Stimulated activated memory B cell treated with anti-CD40 and anti-IgM and Interleukin-4, amounts not matched to agents 10 μg/mL and 1 μg/mL and 100 μg/mL, for 72 hours (primary cell): ENCODE measurements at regions not wholly inside any gene's neighbourhood (a gene's known extent, or its start where the extent isn't known, plus 50 kb on each side); places are given as distances from the start of the nearest gene placed in this dataset.
A peak's percentile ranks its signal among the peaks of the same experiment; 100 is the strongest.

Source experiments
- ATAC-seq: fragments of 150-1000 bp; cut with Tn5 transposase; 2 replicates; pipeline ENCODE4 v1.10.0; 2021
- H3K27ac Mint-ChIP-seq: one replicate; pipeline ENCODE4 v1.8.0; 2022; ENCODE audit warnings: mild to moderate bottlenecking, mixed read lengths
- H3K27me3 Mint-ChIP-seq: one replicate; pipeline ENCODE4 v1.8.0; 2022; ENCODE audit warnings: mixed read lengths
- H3K36me3 Mint-ChIP-seq: one replicate; pipeline ENCODE4 v1.8.0; 2022; ENCODE audit warnings: mixed read lengths
- H3K4me1 Mint-ChIP-seq: one replicate; pipeline ENCODE4 v1.8.0; 2022; ENCODE audit warnings: mixed read lengths
- H3K4me3 Mint-ChIP-seq: one replicate; pipeline ENCODE4 v1.8.0; 2022; ENCODE audit warnings: mild to moderate bottlenecking, moderate library complexity, mixed read lengths
- H3K9me3 Mint-ChIP-seq: one replicate; pipeline ENCODE4 v1.8.0; 2022; ENCODE audit warnings: mixed read lengths

DNA sequence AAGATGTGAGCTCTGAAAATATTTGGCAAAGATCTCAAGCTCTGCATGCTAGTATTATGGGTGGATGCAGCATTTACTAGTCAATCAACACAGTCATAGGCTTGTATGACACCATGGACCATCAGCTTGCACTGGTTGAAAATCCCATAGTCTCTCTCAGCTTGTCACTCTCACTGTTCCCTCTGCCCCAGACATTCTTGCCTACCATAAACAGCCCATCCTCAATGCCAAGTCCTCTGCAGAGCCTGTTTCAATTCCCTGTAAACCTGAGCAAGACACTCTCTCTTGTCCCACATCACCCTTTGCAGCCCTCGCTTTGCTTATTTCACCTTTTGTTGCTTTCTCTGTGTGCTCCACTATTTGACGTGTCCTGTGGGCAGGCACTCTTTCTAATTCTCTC lies 264.6 kb downstream of the ICE1 start:
- H3K4me1 Mint-ChIP-seq, result peaks cover 17% of the 10 kb centered on the region
- no peak overlapping the region for H3K4me3 Mint-ChIP-seq
- H3K27ac Mint-ChIP-seq, result no peak overlapping the region
- ATAC-seq, result no peak
- peaks cover 8% of the 10 kb centered on the region for H3K9me3 Mint-ChIP-seq
- H3K27me3 Mint-ChIP-seq, result peaks cover 20% of the 10 kb centered on the region
- H3K36me3 Mint-ChIP-seq, result peaks cover 6% of the 10 kb centered on the region

DNA sequence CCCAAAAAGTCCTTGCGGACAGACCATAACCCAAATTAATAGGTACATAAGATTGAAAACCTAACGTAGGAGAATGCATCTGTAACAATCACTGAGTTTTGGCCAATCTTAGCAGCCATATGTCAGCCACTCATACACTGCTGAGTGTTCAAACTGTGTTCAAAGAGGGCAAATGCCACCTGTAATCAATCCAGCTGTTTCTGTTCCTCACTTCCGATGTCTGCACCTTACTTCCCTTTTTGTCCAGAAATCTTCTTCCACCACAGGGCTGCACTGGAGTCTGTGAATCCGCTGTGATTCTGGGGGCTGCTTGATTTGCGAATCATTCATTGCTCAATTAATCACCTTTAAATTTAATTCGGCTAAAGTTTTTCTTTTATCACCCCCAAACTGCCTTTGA lies 263.9 kb downstream of the ICE1 start:
- Mint-ChIP-seq H3K27ac (no peak overlapping the region), H3K4me3 (no peak overlapping the region), H3K4me1 (peaks cover 17% of the 10 kb centered on the region), H3K9me3 (peaks cover 5% of the 10 kb centered on the region), H3K36me3 (peaks cover 6% of the 10 kb centered on the region), H3K27me3 (peaks cover 13% of the 10 kb centered on the region)
- ATAC-seq, result no peak

DNA sequence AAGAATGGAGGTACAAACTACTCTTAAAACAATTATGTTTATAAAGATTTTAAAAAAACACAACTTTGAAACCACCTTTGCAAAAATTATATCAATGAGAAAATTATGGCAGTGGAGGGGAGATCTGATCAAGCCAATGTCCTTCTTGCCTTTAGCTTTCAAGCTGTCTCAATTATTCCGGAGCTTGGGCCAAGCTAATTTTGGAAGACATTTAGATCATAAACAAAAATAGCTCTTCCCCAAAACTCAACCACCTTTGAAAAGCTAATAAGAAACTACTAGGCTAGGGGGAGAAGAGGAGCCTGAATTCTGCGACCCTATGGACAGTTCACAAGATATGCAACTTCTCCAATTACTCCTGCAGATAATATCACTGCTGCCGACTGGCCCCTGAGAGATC lies 263.3 kb downstream of the ICE1 start:
- Mint-ChIP-seq H3K4me3 (no peak overlapping the region), H3K4me1 (peaks cover 17% of the 10 kb centered on the region), H3K27me3 (peaks cover 13% of the 10 kb centered on the region), H3K9me3 (peaks cover 5% of the 10 kb centered on the region), H3K27ac (no peak overlapping the region), H3K36me3 (peaks cover 6% of the 10 kb centered on the region)
- no peak for ATAC-seq

DNA sequence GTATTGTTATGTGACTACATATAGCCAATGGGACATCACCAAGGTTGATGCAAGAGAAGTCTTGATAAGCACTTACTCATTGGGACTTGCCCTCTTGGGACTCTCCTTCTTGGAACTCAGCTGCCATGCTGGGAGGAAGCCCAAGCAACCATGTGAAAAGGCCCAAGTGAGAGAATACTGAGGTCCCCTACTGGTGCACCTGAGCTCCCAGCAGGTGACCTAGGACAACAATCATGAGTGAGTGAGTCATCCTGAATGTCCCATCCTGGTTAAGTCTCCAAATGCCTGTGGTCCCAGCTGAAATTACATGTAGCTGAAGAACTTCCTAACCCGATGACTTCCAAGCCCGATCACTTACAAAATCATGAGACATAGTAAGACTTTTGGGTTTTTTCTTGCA lies 260.7 kb downstream of the ICE1 start:
- H3K4me3 Mint-ChIP-seq, result no peak overlapping the region
- H3K9me3 Mint-ChIP-seq, result peaks cover 9% of the 10 kb centered on the region
- peaks cover 6% of the 10 kb centered on the region for H3K36me3 Mint-ChIP-seq
- H3K4me1 Mint-ChIP-seq, result peaks cover 16% of the 10 kb centered on the region
- H3K27ac Mint-ChIP-seq, result no peak overlapping the region
- peaks cover under 1% of the 10 kb centered on the region for H3K27me3 Mint-ChIP-seq
- ATAC-seq, result no peak

DNA sequence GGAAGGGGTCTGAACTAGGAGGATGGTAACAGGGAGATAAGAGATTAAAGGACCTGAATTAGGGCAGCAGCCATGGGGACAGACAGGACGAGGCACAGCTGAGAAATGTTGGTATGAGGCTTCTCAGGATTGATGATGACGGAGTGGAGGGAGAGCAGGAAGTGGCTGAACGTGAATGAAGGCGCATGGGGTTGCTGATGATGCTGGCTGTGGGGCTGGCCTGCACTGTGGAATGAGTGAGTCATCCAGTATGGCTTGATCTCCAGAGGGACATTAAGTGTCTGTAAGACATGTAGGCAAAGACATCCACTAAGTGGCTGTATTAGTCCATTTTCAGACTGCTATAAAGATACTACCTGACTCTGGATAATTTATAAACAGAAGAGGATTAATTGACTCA lies 256.4 kb downstream of the ICE1 start:
- H3K4me3 Mint-ChIP-seq, result no peak overlapping the region
- H3K36me3 Mint-ChIP-seq, result peaks cover 6% of the 10 kb centered on the region
- H3K27me3 Mint-ChIP-seq, result no peaks in the 10 kb centered on the region
- no peak overlapping the region for H3K27ac Mint-ChIP-seq
- H3K9me3 Mint-ChIP-seq, result peaks cover 9% of the 10 kb centered on the region
- ATAC-seq, result no peak
- H3K4me1 Mint-ChIP-seq, result peaks cover 13% of the 10 kb centered on the region

DNA sequence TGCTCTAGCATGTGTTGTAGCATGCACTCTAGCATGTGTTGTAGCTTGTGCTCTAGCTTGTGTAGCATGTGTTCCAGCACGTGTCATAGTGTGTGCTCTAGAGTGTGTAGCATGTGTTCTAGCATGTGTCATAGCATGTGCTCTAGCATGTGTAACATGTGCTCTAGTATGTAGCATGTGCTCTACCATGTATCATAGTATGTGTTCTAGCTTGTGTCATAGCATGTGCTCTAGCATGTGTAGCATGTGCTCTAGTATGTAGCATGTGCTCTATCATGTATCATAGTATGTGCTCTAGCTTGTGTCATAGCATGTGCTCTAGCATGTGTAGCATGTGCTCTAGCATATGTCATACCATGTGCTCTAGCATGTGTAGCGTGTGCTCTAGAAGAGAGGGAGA lies 255.3 kb downstream of the ICE1 start:
- peaks cover 4% of the 10 kb centered on the region for H3K9me3 Mint-ChIP-seq

DNA sequence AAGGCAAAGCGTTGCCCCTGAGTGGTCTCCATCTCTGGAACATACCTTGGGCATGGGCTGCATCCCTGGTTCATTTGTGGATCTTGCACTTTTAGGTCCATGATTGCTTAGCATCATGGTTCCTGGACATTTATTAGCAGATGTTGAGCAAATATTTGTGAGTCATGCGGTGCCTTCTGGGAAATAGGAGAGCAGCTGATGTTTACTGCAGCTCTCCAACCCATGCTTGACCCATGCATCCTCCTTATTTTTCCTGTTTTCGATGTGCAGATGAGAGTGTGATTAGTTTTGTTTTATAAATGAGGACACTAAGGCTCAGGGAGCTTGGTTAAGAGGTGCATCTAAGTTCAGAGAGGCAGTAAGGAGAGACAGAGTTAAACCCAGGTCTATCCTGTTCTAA lies 253.7 kb downstream of the ICE1 start:
- Mint-ChIP-seq H3K27me3 (no peaks in the 10 kb centered on the region), H3K36me3 (no peaks in the 10 kb centered on the region), H3K27ac (no peak overlapping the region), H3K9me3 (peaks cover 4% of the 10 kb centered on the region), H3K4me3 (no peak overlapping the region), H3K4me1 (peaks cover 13% of the 10 kb centered on the region)
- ATAC-seq, result no peak

More for the DNA sequence above, 255.3 kb downstream of the ICE1 start:
- Mint-ChIP-seq H3K27me3 (no peaks in the 10 kb centered on the region), H3K36me3 (no peaks in the 10 kb centered on the region), H3K4me1 (peaks cover 13% of the 10 kb centered on the region), H3K4me3 (no peak overlapping the region), H3K27ac (no peak overlapping the region)
- no peak for ATAC-seq

DNA sequence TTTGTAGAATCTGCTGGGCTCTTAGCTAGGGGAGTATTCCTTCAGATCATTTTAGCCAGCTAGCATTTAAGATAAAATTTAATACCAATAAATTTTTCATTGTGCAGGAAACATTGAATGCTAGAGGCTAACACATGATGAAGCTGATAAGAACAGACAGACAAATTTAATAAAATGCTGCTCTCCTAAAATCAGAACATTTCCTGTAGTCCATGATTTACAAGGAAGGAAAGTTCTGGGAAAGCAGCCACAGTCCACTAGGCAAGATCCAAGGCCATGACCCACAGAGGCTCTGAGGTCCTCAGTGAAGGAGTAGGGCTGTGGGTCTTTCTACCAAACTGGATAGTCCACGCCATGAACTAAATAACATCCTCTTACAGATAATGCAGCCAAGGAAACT lies 253.0 kb downstream of the ICE1 start:
- ATAC-seq, result no peak

DNA sequence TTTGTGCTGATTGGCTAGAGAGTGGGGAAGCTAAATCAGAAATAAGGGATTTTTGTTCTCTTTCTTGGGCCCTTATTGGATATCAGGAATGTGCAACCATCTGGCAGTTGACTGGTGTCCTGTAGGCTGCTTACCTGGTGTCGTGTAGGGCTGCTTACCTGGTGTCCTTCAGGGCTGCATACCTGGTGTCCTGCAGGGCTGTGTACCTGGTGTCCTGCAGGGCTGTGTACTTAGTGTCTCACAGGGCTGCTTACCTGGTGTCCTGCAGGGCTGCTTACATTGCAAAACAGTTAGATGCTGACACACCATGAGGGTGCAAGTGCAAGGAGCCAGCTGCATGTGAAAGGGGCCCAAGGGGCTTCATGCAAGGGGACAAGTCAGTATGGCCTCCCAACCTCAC lies 249.3 kb downstream of the ICE1 start:
- H3K27me3 Mint-ChIP-seq, result no peaks in the 10 kb centered on the region
- H3K27ac Mint-ChIP-seq, result no peak overlapping the region
- no peaks in the 10 kb centered on the region for H3K9me3 Mint-ChIP-seq
- H3K4me1 Mint-ChIP-seq, result peaks cover 5% of the 10 kb centered on the region
- no peaks in the 10 kb centered on the region for H3K36me3 Mint-ChIP-seq
- no peak overlapping the region for H3K4me3 Mint-ChIP-seq
- no peak for ATAC-seq

More for the DNA sequence above, 253.0 kb downstream of the ICE1 start:
- Mint-ChIP-seq H3K9me3 (peaks cover 4% of the 10 kb centered on the region), H3K27me3 (no peaks in the 10 kb centered on the region), H3K36me3 (no peaks in the 10 kb centered on the region), H3K4me1 (peaks cover 13% of the 10 kb centered on the region), H3K27ac (no peak overlapping the region), H3K4me3 (no peak overlapping the region)

DNA sequence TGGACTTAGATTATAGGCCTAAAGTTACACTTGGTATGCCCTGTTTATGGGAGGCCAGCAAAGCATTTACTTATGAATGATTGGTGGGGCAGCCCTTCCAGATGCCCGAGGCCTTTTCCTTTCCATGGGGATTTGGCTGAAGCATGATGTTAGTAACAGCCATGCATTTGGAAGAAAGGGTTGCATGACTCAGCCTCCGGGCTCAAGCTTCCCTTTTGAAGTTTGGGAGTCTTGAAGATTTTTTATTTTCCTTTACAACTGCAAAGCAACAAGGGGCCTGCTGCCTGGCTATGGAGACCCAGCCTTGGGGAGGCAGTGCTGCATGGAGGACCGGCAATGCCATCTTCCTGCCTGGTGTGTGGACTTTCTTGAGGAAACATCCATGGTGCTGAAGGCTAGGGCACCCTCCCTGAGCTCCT lies 244.7 kb downstream of the ICE1 start:
- Mint-ChIP-seq H3K36me3 (no peaks in the 10 kb centered on the region), H3K4me1 (no peaks in the 10 kb centered on the region), H3K4me3 (no peak overlapping the region)

DNA sequence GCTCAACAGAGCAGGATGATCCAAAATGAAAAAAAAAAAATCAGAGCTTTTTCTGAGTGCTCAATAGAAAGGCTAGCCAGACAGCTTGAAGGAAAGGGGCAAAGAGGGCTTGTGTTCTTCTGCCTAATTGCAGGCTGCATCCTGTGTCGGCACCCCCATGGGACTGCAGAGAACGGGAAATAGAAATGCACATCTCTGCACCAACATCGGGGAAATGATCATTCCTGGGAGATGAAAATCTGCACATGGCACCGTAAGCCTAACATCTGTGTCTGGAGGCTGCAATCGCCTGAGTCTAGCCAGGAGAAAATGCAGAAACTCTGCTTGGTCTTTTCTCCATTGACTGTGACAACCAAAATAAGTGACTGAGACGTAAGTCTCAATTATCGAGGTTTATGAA lies 243.9 kb downstream of the ICE1 start:
- H3K36me3 Mint-ChIP-seq, result no peaks in the 10 kb centered on the region
- no peak for ATAC-seq
- H3K9me3 Mint-ChIP-seq, result no peaks in the 10 kb centered on the region
- H3K27ac Mint-ChIP-seq, result no peak overlapping the region
- no peak overlapping the region for H3K4me3 Mint-ChIP-seq
- H3K4me1 Mint-ChIP-seq, result no peaks in the 10 kb centered on the region
- H3K27me3 Mint-ChIP-seq, result peaks cover 26% of the 10 kb centered on the region

More for the DNA sequence above, 244.7 kb downstream of the ICE1 start:
- Mint-ChIP-seq H3K27ac (no peak overlapping the region), H3K9me3 (no peaks in the 10 kb centered on the region), H3K27me3 (peaks cover 20% of the 10 kb centered on the region)
- ATAC-seq, result peak; percentile 31

DNA sequence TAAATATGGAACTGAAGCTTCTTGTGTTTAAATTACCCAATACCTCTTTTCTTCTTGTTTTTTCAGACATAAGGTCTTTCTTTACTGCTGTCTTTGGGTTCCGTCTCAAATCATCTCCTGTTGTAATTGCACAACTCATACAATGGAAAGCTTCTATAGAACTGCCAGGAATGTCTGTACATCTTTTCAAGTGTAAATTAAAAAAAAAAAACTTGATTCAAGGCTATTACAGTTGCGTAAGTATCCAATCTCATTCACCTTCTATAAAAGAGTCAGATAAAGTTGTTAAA lies 243.5 kb downstream of the ICE1 start:
- ATAC-seq, result no peak
- Mint-ChIP-seq H3K36me3 (no peaks in the 10 kb centered on the region), H3K9me3 (no peaks in the 10 kb centered on the region), H3K4me1 (no peaks in the 10 kb centered on the region), H3K27me3 (peaks cover 26% of the 10 kb centered on the region), H3K4me3 (no peak overlapping the region), H3K27ac (no peak overlapping the region)

DNA sequence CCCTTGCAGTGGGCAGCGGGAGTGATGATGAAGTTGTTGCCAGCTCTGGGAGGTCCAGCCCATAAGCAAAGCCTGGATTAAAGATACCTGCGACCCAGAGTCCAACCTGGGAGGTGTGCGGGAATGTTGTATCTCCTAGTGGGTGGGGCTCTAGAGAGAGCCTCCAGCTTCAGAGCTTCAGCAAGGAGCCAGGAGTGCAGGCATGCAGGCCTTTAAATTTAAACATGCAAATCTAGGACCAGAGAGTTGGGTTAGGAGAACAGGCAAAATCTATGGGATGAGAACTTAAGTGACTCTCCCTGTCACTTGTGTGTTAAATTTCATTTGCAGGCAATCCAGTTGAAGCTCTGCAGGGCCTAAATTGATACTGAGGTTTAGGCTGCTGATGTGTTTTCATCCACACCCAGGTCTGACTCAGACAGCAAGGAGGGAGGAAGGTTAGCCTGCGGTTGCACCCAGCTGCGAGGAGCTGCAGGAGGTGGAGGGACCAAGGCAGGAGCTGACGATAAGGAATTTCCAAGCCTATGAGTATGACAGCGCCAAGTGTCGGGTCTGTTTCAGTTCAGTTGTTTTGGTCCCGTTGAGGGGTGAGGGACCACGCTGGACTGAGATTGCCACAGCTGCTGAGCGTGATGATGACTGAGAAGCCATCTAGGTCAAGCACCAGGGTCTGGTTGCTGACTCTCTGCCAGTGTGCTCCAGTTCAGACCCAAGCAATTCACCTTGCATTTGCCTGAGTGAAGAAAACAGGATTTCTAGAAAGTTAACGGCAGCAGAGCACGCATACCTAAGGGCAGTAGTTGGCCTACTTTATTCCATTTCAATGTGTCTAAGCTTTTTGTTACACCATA lies 243.0 kb downstream of the ICE1 start:
- Mint-ChIP-seq H3K36me3 (no peaks in the 10 kb centered on the region), H3K27ac (no peak overlapping the region), H3K4me1 (no peaks in the 10 kb centered on the region), H3K27me3 (peaks cover 26% of the 10 kb centered on the region), H3K4me3 (no peak overlapping the region), H3K9me3 (no peaks in the 10 kb centered on the region)
- no peak for ATAC-seq

DNA sequence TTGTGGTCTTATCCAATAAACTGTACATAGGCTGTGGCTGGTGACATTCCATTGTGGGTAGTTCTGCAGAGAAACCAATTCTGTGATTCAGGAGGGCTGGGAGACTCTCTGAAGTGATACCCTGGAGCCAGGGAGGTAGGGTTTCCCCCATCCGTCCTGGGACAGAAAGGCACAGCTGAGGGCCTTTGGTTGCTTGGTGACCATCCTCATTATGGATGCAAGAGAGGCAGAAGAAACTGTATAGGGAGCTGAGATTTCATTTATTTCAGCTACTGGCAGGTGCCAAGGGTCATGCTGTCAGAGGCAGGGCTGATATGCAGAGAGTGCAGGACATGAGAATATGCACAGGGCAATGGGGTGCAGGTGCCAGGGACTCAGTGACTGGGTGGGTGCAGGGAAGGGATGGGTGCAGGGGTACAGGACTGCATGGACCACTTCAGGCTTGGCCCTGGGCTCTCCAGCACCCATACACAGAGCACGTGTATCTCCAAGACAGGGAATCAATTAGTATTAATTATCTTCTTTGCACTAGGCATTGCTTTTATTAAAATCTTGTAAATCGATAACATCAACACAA lies 236.5 kb downstream of the ICE1 start:
- no peak for ATAC-seq
- no peak overlapping the region for H3K27ac Mint-ChIP-seq
- no peaks in the 10 kb centered on the region for H3K9me3 Mint-ChIP-seq
- peaks cover 17% of the 10 kb centered on the region for H3K4me1 Mint-ChIP-seq
- H3K36me3 Mint-ChIP-seq, result no peaks in the 10 kb centered on the region
- peaks cover 29% of the 10 kb centered on the region for H3K27me3 Mint-ChIP-seq
- H3K4me3 Mint-ChIP-seq, result no peak overlapping the region

DNA sequence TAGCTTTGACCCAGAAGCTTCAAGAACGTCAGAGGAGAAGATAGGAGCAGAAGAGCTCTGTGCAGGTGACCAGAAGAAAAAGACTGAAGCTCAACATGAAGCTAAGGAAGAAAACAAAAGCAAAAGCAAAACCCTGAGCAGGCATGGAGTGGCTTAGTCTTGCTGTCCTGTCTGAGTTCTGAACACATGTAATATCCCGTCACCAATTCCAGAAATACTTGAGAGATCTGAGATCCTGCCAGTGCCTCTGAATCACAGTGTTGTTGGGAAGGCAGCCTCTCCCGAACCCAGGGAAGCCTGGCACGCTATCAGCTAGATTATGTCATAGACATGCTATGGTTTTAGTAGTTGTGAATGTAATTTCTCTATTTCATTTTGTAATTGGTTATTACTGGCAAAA lies 235.7 kb downstream of the ICE1 start:
- peaks cover 17% of the 10 kb centered on the region for H3K4me1 Mint-ChIP-seq
- no peak overlapping the region for H3K4me3 Mint-ChIP-seq
- no peak overlapping the region for H3K27ac Mint-ChIP-seq
- ATAC-seq, result no peak
- peaks cover 29% of the 10 kb centered on the region for H3K27me3 Mint-ChIP-seq
- H3K36me3 Mint-ChIP-seq, result no peaks in the 10 kb centered on the region
- no peaks in the 10 kb centered on the region for H3K9me3 Mint-ChIP-seq

DNA sequence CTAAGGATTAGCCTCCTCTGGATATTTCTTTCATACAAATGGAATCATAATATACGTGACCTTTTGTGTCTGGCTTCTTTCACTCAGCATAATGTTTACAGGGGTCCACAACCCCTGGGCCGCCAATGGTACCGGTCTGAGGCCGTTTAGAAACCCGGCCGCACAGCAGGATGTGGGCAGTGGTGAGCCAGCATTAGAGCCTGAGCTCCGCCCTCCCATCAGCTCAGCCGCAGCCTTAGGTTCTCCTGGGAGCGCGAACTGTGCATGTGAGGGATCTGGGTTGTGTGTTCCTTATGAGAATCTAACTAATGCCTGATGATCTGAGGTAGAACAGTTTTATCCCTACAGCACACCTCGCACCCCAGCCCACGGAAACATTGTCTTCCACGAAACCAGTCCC lies 229.7 kb downstream of the ICE1 start:
- Mint-ChIP-seq H3K4me1 (peaks cover 15% of the 10 kb centered on the region), H3K27me3 (peaks cover 15% of the 10 kb centered on the region), H3K27ac (no peak overlapping the region), H3K4me3 (no peak overlapping the region), H3K9me3 (no peaks in the 10 kb centered on the region), H3K36me3 (no peaks in the 10 kb centered on the region)
- ATAC-seq, result no peak
